ENCODE measurements at regions not wholly inside any gene's neighbourhood (a gene's known extent, or its start where the extent isn't known, plus 50 kb on each side); places are given as distances from the start of the nearest gene placed in this dataset.
A peak's percentile ranks its signal among the peaks of the same experiment; 100 is the strongest.
"Not testable (repeated sequence)": the region's sequence is repeated elsewhere in the genome, so short reads cannot be mapped to it uniquely, and the experiment has no call there.

GRCh38 chr9:38518826-38519225 is 94.6 kb upstream of the IGFBPL1 start:
- Histone ChIP-seq H3K4me3 (ENCODE audit: control insufficient read depth in 1 of 2, extremely low read depth in 1 of 2, low read length in 1 of 2) (no peak overlapping the region), H3K9me3 (no peaks in the 10 kb centered on the region), H3K36me3 (ENCODE audit: control insufficient read depth in 2 of 2, extremely low read depth in 1 of 2, insufficient read depth in 1 of 2, low read length in 1 of 2) (no peaks in the 10 kb centered on the region), H3K27me3 (replicated peaks in 1 of 2; ENCODE audit: control insufficient read depth in 2 of 2, extremely low read depth in 1 of 2, insufficient read depth in 2 of 2, low read length in 1 of 2) (peaks cover 0 to 2% of the 10 kb centered on the region in 2 experiments), H3K27ac (ENCODE audit: low read length) (no peak overlapping the region), H3K4me1 (ENCODE audit: control insufficient read depth in 1 of 2, extremely low read depth in 1 of 2, insufficient read depth in 2 of 2, low read length in 2 of 2) (peaks cover 0 to 2% of the 10 kb centered on the region in 2 experiments)
- 73% methylated on average over 3 of the region's 3 CpGs for WGBS (ENCODE audit: insufficient coverage)
- Mint-ChIP-seq H3K4me1 (peaks cover 0 to 7% (median 4%) of the 10 kb centered on the region in 3 donors), H3K4me3 (no peak overlapping the region), H3K36me3 (no peaks in the 10 kb centered on the region), H3K27me3 (peaks cover 0 to 2% of the 10 kb centered on the region in 2 donors), H3K27ac (no peak overlapping the region), H3K9me3 (peaks cover 0 to 5% (median 0%) of the 10 kb centered on the region in 3 donors)
- ATAC-seq (replicated peaks in 1 of 4) (no peak), DNase-seq (no peak)
- ChIA-PET CTCF (no interaction called here), POLR2A (no interaction called here)

DNA sequence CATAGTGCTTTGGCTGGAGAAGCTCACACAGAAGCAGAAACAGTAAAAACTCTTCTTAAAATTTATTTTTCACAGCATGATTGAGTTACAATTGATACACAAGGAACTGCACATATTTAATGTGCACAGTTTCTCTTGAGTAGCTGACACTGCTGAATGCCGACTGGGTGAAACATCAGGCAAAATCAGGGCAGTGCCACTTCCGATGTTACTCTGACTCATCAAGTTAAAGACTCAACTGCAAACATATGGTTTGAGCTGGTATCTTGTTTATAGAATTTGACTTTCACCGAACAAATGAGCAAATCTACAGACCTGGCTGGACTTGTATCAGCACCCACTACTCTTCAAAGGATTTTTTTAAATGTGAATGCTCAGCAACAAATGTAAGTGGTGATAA is 92.0 kb upstream of the IGFBPL1 start:
- H3K36me3 ChIP-seq (ENCODE audit: control insufficient read depth in 2 of 2, extremely low read depth in 1 of 2, insufficient read depth in 1 of 2, low read length in 1 of 2); DNase-seq; CTCF ChIA-PET; H3K9me3 ChIP-seq; H3K27me3 ChIP-seq (replicated peaks in 1 of 2; ENCODE audit: control insufficient read depth in 2 of 2, extremely low read depth in 1 of 2, insufficient read depth in 2 of 2, low read length in 1 of 2); H3K4me3 ChIP-seq (ENCODE audit: control insufficient read depth in 1 of 2, extremely low read depth in 1 of 2, low read length in 1 of 2); H3K27me3 Mint-ChIP-seq; H3K4me1 ChIP-seq (ENCODE audit: control insufficient read depth in 1 of 2, extremely low read depth in 1 of 2, insufficient read depth in 2 of 2, low read length in 2 of 2); H3K36me3 Mint-ChIP-seq; H3K9me3 Mint-ChIP-seq; H3K4me1 Mint-ChIP-seq: not testable (repeated sequence)
- peak overlapping the region in 1 of 2 donors; percentile 39 for H3K27ac Mint-ChIP-seq
- peak in 1 of 4 experiments; percentile 47 for ATAC-seq (replicated peaks in 1 of 4)
- peak overlapping the region; percentile 12 for H3K27ac ChIP-seq (ENCODE audit: low read length)
- peak overlapping the region in 1 of 3 donors; percentile 15 for H3K4me3 Mint-ChIP-seq
- POLR2A ChIA-PET: interaction anchor here in 1 of 2 donors (0.6 kb wide), 1 partner anchor 445 kb away, joined by 5 read pairs; no protein-coding TSS in a partner anchor
- no CpG with 5 or more reads among the region's 3 CpGs for WGBS (ENCODE audit: insufficient coverage)

DNA sequence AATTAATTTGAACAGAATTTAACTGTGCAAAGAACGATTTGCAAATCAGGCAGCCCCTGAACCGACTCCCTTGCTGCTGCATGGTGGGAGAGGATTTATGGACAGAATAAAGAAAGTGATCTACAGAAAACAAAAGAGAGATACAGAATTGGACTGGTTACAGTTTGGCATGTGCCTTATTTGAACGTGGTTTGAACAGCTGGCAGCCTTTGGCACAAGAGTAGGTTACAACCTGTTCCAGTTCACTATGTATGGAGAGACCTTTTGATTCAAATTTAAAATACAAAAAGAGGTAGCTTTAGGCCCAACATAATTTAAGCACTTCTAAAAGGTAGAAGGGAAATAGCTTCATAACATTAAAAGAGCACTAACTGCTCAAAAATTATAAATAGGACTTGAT is 90.8 kb upstream of the IGFBPL1 start:
- H3K4me1 ChIP-seq (ENCODE audit: control insufficient read depth in 1 of 2, extremely low read depth in 1 of 2, insufficient read depth in 2 of 2, low read length in 2 of 2); H3K36me3 Mint-ChIP-seq; H3K4me1 Mint-ChIP-seq; DNase-seq; H3K4me3 Mint-ChIP-seq; H3K36me3 ChIP-seq (ENCODE audit: control insufficient read depth in 2 of 2, extremely low read depth in 1 of 2, insufficient read depth in 1 of 2, low read length in 1 of 2); ATAC-seq (replicated peaks in 1 of 4); H3K9me3 Mint-ChIP-seq; CTCF ChIA-PET; POLR2A ChIA-PET; H3K27me3 Mint-ChIP-seq; H3K27me3 ChIP-seq (replicated peaks in 1 of 2; ENCODE audit: control insufficient read depth in 2 of 2, extremely low read depth in 1 of 2, insufficient read depth in 2 of 2, low read length in 1 of 2); H3K27ac ChIP-seq (ENCODE audit: low read length); H3K27ac Mint-ChIP-seq; H3K4me3 ChIP-seq (ENCODE audit: control insufficient read depth in 1 of 2, extremely low read depth in 1 of 2, low read length in 1 of 2); H3K9me3 ChIP-seq: not testable (repeated sequence)
- 81% methylated on average over 2 of the region's 3 CpGs for whole genome bisulfite sequencing (ENCODE audit: insufficient coverage)

GRCh38 chr9:38510340-38510739 is 86.1 kb upstream of the IGFBPL1 start:
- POLR2A ChIA-PET; H3K4me3 ChIP-seq (ENCODE audit: control insufficient read depth in 1 of 2, extremely low read depth in 1 of 2, low read length in 1 of 2); H3K27ac ChIP-seq (ENCODE audit: low read length); H3K27me3 ChIP-seq (replicated peaks in 1 of 2; ENCODE audit: control insufficient read depth in 2 of 2, extremely low read depth in 1 of 2, insufficient read depth in 2 of 2, low read length in 1 of 2); DNase-seq; H3K27ac Mint-ChIP-seq; H3K9me3 Mint-ChIP-seq; CTCF ChIA-PET; H3K4me1 ChIP-seq (ENCODE audit: control insufficient read depth in 1 of 2, extremely low read depth in 1 of 2, insufficient read depth in 2 of 2, low read length in 2 of 2); ATAC-seq (replicated peaks in 1 of 4); H3K9me3 ChIP-seq; H3K4me1 Mint-ChIP-seq; H3K4me3 Mint-ChIP-seq; H3K27me3 Mint-ChIP-seq; H3K36me3 Mint-ChIP-seq; H3K36me3 ChIP-seq (ENCODE audit: control insufficient read depth in 2 of 2, extremely low read depth in 1 of 2, insufficient read depth in 1 of 2, low read length in 1 of 2): not testable (repeated sequence)
- no CpG with 5 or more reads among the region's 3 CpGs for WGBS (ENCODE audit: insufficient coverage)

DNA sequence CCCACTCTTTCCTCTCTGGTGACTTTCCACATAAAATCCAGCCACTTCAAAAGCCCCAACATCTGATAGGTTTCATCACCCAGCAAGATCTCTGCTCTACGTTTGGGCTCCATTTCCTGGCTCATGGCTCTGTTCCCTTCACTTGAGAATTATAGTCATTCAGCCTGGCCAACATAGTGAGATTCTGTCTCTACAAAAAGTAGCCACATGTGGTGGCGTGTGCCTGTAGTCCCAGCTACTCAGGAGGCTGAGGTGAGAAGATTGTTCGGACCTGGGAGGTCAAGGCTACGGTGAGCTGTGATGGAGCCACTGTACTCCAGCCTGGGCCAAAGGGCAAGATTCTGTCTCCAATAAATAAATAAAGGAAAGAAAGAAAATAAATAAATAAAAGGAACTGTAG is 83.3 kb upstream of the IGFBPL1 start:
- ATAC-seq (replicated peaks in 1 of 4) (no peak), DNase-seq (no peak)
- Mint-ChIP-seq H3K9me3 (no peaks in the 10 kb centered on the region), H3K4me1 (peaks cover 0 to 5% (median 0%) of the 10 kb centered on the region in 3 donors), H3K27ac (no peak overlapping the region), H3K36me3 (no peaks in the 10 kb centered on the region), H3K27me3 (peaks cover 0 to 3% of the 10 kb centered on the region in 2 donors), H3K4me3 (no peak overlapping the region)
- no peak overlapping the region for H3K27ac ChIP-seq (ENCODE audit: low read length)
- H3K27me3 ChIP-seq (replicated peaks in 1 of 2; ENCODE audit: control insufficient read depth in 2 of 2, extremely low read depth in 1 of 2, insufficient read depth in 2 of 2, low read length in 1 of 2): peaks cover 0 to 6% of the 10 kb centered on the region in 2 experiments
- no peaks in the 10 kb centered on the region for H3K36me3 ChIP-seq (ENCODE audit: control insufficient read depth in 2 of 2, extremely low read depth in 1 of 2, insufficient read depth in 1 of 2, low read length in 1 of 2)
- H3K4me1 ChIP-seq (ENCODE audit: control insufficient read depth in 1 of 2, extremely low read depth in 1 of 2, insufficient read depth in 2 of 2, low read length in 2 of 2): no peaks in the 10 kb centered on the region
- POLR2A ChIA-PET: no interaction called here
- H3K4me3 ChIP-seq (ENCODE audit: control insufficient read depth in 1 of 2, extremely low read depth in 1 of 2, low read length in 1 of 2): no peak overlapping the region
- CTCF ChIA-PET: no interaction called here
- 50% methylated on average over 2 of the region's 4 CpGs for WGBS (ENCODE audit: insufficient coverage)
- H3K9me3 ChIP-seq: no peaks in the 10 kb centered on the region

- ATAC-seq (replicated peaks in 1 of 4); CTCF ChIA-PET: not testable (repeated sequence)
Observed at GRCh38 chr9:38500171-38500570, 75.9 kb upstream of the IGFBPL1 start.

DNA sequence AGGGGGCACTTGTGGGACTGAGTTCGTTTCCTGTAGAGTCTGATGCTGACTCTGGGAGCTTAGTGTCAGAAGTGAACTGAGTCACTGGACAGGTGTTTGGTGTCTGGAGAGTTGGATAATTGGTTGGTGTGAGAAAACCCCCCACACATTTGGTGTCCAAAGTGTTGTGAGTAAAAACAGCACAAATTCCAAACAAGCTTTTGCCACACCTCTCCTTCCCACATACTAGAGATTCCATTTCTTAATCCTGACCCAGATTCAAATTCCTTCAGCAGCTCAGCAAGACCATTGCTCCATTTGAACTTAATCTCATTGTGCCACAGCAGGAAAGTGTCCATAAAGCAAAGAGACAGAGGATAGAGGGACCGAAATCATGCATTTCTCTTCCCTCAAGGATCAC is 74.3 kb upstream of the IGFBPL1 start:
- not testable (repeated sequence) for H3K36me3 Mint-ChIP-seq

More at GRCh38 chr9:38500171-38500570, 75.9 kb upstream of the IGFBPL1 start:
- POLR2A ChIA-PET; DNase-seq; H3K4me3 Mint-ChIP-seq; H3K4me1 Mint-ChIP-seq; H3K27me3 ChIP-seq (replicated peaks in 1 of 2; ENCODE audit: control insufficient read depth in 2 of 2, extremely low read depth in 1 of 2, insufficient read depth in 2 of 2, low read length in 1 of 2); H3K27ac Mint-ChIP-seq; H3K4me1 ChIP-seq (ENCODE audit: control insufficient read depth in 1 of 2, extremely low read depth in 1 of 2, insufficient read depth in 2 of 2, low read length in 2 of 2); H3K4me3 ChIP-seq (ENCODE audit: control insufficient read depth in 1 of 2, extremely low read depth in 1 of 2, low read length in 1 of 2); H3K36me3 Mint-ChIP-seq; H3K36me3 ChIP-seq (ENCODE audit: control insufficient read depth in 2 of 2, extremely low read depth in 1 of 2, insufficient read depth in 1 of 2, low read length in 1 of 2); H3K27ac ChIP-seq (ENCODE audit: low read length); H3K9me3 Mint-ChIP-seq; H3K27me3 Mint-ChIP-seq; H3K9me3 ChIP-seq: not testable (repeated sequence)
- WGBS (ENCODE audit: insufficient coverage): no CpG with 5 or more reads among the region's 4 CpGs

More for the DNA sequence above, 74.3 kb upstream of the IGFBPL1 start:
- POLR2A ChIA-PET; H3K4me1 ChIP-seq (ENCODE audit: control insufficient read depth in 1 of 2, extremely low read depth in 1 of 2, insufficient read depth in 2 of 2, low read length in 2 of 2); H3K27me3 ChIP-seq (replicated peaks in 1 of 2; ENCODE audit: control insufficient read depth in 2 of 2, extremely low read depth in 1 of 2, insufficient read depth in 2 of 2, low read length in 1 of 2); H3K36me3 ChIP-seq (ENCODE audit: control insufficient read depth in 2 of 2, extremely low read depth in 1 of 2, insufficient read depth in 1 of 2, low read length in 1 of 2); H3K27ac ChIP-seq (ENCODE audit: low read length); H3K4me3 ChIP-seq (ENCODE audit: control insufficient read depth in 1 of 2, extremely low read depth in 1 of 2, low read length in 1 of 2); CTCF ChIA-PET; H3K4me1 Mint-ChIP-seq; H3K4me3 Mint-ChIP-seq; H3K27ac Mint-ChIP-seq; DNase-seq; H3K9me3 Mint-ChIP-seq; ATAC-seq (replicated peaks in 1 of 4); H3K9me3 ChIP-seq; H3K27me3 Mint-ChIP-seq: not testable (repeated sequence)
- WGBS (ENCODE audit: insufficient coverage): no CpG with 5 or more reads among the region's 2 CpGs
